Subcutaneous abdominal adipose tissue (tissue), 5 donors: ENCODE measurements at regions not wholly inside any gene's neighbourhood (a gene's known extent, or its start where the extent isn't known, plus 50 kb on each side); places are given as distances from the start of the nearest gene placed in this dataset.
"Not testable (repeated sequence)": the region's sequence is repeated elsewhere in the genome, so short reads cannot be mapped to it uniquely, and the experiment has no call there.

Source experiments
- H3K27ac ChIP-seq: one replicate; pipeline ENCODE4 v1.7.0; 2013; ENCODE audit warnings: low read depth, mild to moderate bottlenecking, inconsistent platforms, low read length, moderate library complexity
- H3K27me3 ChIP-seq, 5 donors: one replicate each; pipeline ENCODE4 v1.7.0; 2013; ENCODE audit warnings: low read length in 5 of 5, inconsistent platforms in 1 of 5; ENCODE audit not compliant: control insufficient read depth in 5 of 5, insufficient read depth in 4 of 5
- H3K36me3 ChIP-seq, 5 donors: one replicate each; pipeline ENCODE4 v1.7.0; 2013; ENCODE audit warnings: low read length in 5 of 5; ENCODE audit not compliant: control insufficient read depth in 5 of 5, insufficient read depth in 5 of 5
- H3K4me1 ChIP-seq, 5 donors: one replicate each; pipeline ENCODE4 v1.7.0; 2013; ENCODE audit warnings: low read length in 5 of 5, mild to moderate bottlenecking in 3 of 5, moderate library complexity in 1 of 5; ENCODE audit not compliant: control insufficient read depth in 5 of 5, insufficient read depth in 5 of 5
- H3K4me3 ChIP-seq, 5 donors: one replicate each; pipeline ENCODE4 v1.7.0; 2013; ENCODE audit warnings: low read length in 5 of 5, low read depth in 1 of 5
- H3K9ac ChIP-seq, 5 donors: one replicate each; pipeline ENCODE4 v1.7.0; 2013; ENCODE audit warnings: low read length in 5 of 5, mild to moderate bottlenecking in 4 of 5, moderate library complexity in 3 of 5
- H3K9me3 ChIP-seq, 5 donors: one replicate each; pipeline ENCODE4 v1.7.0; 2013; ENCODE audit warnings: low read length in 5 of 5; ENCODE audit not compliant: control insufficient read depth in 5 of 5
- donor health status: healthy.
- donor health status: healthy.
- donor health status: healthy.
- donor health status: healthy.
- donor health status: healthy.

DNA sequence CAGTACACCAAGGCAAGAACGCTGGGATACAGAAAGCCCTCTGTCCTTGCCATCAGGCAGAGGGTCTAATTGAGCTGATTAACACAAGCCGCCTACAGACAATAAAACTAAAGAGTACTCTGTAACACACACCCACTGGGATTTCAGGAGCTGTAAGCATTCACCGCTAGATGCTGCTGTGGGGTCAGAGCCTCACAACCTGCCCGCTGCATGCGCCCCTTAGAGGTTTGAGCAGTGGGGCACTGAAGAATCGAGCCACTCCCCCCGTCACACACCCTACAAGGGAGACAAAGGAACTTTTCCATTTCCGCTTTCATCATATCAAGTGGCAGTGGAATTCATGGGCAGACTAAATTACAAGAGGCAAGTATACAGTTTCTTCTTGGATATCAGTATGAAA is 1080.6 kb downstream of the PCDH17 start:
- Histone ChIP-seq H3K9ac (no peak overlapping the region), H3K9me3 (peaks cover 0 to 5% (median 0%) of the 10 kb centered on the region in 5 donors), H3K36me3 (no peaks in the 10 kb centered on the region), H3K4me3 (no peak overlapping the region), H3K27ac (no peak overlapping the region), H3K4me1 (peaks cover 0 to 5% (median 0%) of the 10 kb centered on the region in 5 donors), H3K27me3 (no peaks in the 10 kb centered on the region)

DNA sequence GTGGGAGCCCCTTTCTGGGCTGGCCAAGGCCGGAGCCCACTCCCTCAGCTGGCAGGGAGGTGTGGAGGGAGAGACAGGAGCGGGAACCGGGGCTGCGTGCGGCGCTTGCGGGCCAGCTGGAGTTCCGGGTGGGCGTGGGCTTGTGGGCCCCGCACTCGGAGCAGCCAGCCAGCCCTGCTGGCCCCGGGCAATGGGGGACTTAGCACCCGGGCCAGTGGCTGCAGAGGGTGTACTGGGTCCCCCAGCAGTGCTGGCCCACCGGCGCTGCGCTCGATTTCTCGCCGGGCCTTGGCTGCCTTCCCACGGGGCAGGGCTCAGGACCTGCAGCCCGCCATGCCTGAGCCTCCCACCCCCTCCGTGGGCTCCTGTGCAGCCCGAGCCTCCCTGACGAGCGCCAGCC is 1082.5 kb downstream of the PCDH17 start:
- H3K36me3 ChIP-seq, H3K4me3 ChIP-seq, H3K27me3 ChIP-seq, H3K9me3 ChIP-seq, H3K9ac ChIP-seq, H3K27ac ChIP-seq, H3K4me1 ChIP-seq: not testable (repeated sequence)

DNA sequence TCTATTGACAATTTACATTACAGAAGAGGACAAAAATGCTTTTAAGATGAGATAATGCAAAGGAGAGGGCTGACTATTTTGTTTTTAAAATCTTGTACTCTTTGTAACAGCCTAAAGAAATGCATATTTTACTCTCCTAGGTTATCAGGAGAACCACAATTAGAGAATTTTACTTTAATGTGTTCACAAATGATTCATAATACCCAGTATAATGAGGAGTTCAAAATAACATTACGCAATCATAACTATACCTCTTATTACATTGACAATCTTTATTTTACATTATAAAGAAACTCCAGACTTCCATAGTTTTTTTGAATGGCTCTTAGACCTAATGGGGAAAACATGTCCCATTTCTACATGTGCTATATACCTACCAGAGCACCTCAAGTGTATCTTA is 1089.7 kb downstream of the PCDH17 start:
- no peak overlapping the region for H3K9ac ChIP-seq
- peaks cover 0 to 5% (median 0%) of the 10 kb centered on the region in 5 donors for H3K4me1 ChIP-seq
- H3K4me3 ChIP-seq, result no peak overlapping the region
- no peaks in the 10 kb centered on the region for H3K36me3 ChIP-seq
- no peak overlapping the region for H3K27ac ChIP-seq
- no peaks in the 10 kb centered on the region for H3K27me3 ChIP-seq
- no peaks in the 10 kb centered on the region for H3K9me3 ChIP-seq

DNA sequence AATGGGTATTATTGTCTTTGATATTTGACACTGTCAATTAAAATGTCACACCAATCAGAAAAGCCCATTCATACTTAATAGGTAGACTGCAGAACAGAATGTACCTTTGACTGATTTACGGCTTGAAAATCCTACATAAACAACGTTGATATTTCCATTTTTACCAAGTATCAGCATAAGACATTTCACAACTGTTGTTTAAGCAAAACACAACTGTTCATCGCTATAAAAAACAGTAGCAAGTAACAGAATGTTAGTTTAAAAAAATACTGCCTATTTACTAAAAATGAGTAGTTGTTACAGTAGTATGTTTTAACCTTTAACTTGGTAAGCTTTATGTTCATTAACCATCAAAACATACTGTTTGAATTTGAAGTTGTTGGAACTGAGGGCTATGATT is 1096.6 kb downstream of the PCDH17 start:
- Histone ChIP-seq H3K27me3 (no peaks in the 10 kb centered on the region), H3K4me1 (no peaks in the 10 kb centered on the region), H3K27ac (no peak overlapping the region), H3K9me3 (no peaks in the 10 kb centered on the region), H3K4me3 (no peak overlapping the region), H3K36me3 (no peaks in the 10 kb centered on the region), H3K9ac (no peak overlapping the region)

DNA sequence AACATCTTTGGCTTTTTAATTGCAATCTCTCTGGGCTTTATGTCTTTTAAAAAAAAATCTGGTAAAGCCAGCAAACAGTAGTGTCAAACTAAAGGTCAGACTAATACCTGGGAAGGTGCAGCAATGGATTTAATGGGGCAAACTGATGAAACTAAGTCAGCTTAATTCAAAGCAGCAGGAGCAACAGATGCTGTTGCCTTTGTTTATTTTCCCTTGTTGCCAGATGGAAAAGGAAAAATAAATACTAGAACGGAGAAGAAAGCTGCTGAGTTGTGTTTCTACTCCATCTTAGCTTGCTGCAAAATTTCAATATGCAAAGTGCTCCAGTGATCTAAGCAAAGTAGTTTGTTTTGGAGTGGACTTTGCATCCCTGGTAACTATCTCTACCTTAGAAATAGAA is 1097.8 kb downstream of the PCDH17 start:
- no peak overlapping the region for H3K27ac ChIP-seq

DNA sequence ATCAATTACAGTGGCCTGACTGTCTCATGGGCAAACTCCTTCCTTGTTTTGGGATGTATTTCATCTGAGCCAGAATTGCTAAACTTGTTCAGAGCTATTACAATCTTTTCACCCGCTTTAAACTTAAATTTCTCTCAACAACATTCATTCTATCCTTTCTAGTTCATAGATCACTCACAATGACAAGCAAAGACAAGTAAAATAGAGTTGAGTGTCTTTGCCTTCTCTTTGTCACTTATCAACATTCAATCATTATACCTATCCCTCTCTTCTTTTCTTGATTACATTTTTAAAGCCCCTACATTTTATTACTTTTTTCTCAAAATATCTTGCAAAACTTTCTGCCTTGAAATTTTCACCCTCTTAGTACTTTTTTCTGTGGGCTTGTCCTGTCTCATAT is 1113.1 kb downstream of the PCDH17 start:
- Histone ChIP-seq H3K9me3 (no peaks in the 10 kb centered on the region), H3K27ac (no peak overlapping the region), H3K4me1 (no peaks in the 10 kb centered on the region), H3K36me3 (no peaks in the 10 kb centered on the region), H3K27me3 (no peaks in the 10 kb centered on the region), H3K4me3 (no peak overlapping the region), H3K9ac (no peak overlapping the region)

More for the DNA sequence above, 1097.8 kb downstream of the PCDH17 start:
- H3K4me1 ChIP-seq, result no peaks in the 10 kb centered on the region
- no peaks in the 10 kb centered on the region for H3K36me3 ChIP-seq
- no peaks in the 10 kb centered on the region for H3K27me3 ChIP-seq
- H3K9me3 ChIP-seq, result no peaks in the 10 kb centered on the region
- no peak overlapping the region for H3K4me3 ChIP-seq
- H3K9ac ChIP-seq, result no peak overlapping the region

DNA sequence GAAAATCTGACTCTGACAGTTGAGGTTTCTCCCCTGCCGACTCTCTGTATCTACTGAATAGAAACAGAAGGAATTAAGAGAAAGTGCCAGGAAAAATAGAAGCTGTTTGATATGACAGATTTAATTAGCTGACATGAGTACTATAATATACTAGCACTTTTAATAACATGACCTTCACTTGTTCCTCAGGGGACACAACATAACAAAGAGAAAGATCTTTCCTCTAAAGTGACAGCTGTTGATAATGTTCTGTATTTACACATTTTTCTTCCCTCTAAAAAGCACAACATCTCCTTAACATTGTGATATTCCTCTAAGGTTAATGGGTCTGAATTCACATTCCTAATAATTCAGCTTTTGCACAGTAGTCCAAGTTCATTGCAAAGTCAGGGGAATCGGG is 1136.0 kb downstream of the PCDH17 start:
- Histone ChIP-seq H3K4me3 (no peak overlapping the region), H3K36me3 (no peaks in the 10 kb centered on the region), H3K27ac (no peak overlapping the region), H3K9me3 (no peaks in the 10 kb centered on the region), H3K27me3 (no peaks in the 10 kb centered on the region), H3K4me1 (peaks cover 0 to 4% (median 0%) of the 10 kb centered on the region in 5 donors), H3K9ac (no peak overlapping the region)

DNA sequence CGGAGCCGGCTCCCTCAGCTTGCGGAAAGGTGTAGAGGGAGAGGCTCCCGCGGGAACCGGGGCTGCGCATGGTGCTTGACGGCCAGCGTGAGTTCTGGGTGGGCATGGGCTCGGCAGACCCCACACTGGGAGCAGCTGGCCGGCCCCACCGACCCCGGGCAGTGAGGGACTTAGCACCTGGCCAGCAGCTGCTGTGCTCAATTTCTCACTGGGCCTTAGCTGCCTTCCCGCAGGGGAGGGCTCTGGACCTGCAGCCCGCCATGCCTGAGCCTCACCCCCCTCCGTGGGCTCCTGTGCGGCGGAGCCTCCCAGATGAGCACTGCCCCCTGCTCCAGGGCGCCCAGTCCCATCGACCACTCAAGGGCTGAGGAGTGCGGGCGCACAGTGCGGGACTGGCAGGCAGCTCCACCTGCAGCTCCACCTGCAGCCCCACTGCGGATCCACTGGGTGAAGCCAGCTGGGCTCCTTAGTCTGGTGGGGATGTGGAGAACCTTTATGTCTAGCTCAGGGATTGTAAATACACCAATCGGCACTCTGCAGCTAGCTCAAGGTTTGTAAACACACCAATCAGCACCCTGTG is 1141.8 kb downstream of the PCDH17 start:
- H3K27me3 ChIP-seq, result no peaks in the 10 kb centered on the region
- H3K9ac ChIP-seq, result no peak overlapping the region
- no peaks in the 10 kb centered on the region for H3K4me1 ChIP-seq
- H3K9me3 ChIP-seq, result peaks cover 0 to 5% (median 3%) of the 10 kb centered on the region in 5 donors
- no peak overlapping the region for H3K27ac ChIP-seq
- no peak overlapping the region for H3K4me3 ChIP-seq
- H3K36me3 ChIP-seq, result no peaks in the 10 kb centered on the region

DNA sequence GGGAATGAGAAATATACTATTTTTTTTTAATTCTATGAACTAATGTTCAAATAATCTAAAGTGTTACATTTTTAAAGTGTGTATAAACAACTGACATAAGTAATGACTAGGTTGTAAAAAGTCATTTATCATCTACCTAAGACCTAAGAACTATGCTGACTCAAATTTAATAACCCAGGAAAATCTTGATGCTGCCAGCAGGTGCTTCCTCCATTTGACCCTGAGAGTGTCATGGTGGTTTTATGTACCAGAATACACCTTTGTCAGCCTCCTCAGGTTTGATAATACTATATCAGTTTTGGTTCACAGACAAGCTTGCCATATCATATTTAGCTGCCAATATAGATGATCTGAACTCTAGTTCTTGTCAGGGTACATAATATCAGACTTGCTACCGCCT is 1151.2 kb downstream of the PCDH17 start:
- no peak overlapping the region for H3K4me3 ChIP-seq

DNA sequence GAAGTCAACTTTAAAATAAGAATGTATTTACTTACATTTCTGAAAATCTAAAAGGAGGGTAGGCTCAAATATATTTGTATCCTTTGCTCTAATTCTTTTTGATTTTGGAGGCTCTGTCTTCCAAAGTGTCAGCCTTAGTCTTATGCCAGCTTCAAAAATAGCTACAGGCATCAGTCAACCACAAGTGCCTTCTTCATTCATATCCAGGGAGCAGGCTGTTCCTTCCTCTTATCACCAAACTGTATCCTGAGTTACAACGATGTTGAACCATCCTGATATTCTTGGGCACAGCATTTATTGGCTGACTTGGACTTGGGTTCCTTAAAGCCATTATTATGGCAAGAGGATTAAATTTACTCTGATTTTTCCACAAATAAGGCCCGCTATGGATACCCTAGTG is 1161.3 kb downstream of the PCDH17 start:
- Histone ChIP-seq H3K4me1 (peaks cover 0 to 6% (median 0%) of the 10 kb centered on the region in 5 donors), H3K9ac (no peak overlapping the region), H3K36me3 (no peaks in the 10 kb centered on the region), H3K4me3 (no peak overlapping the region), H3K27me3 (no peaks in the 10 kb centered on the region), H3K27ac (no peak overlapping the region), H3K9me3 (no peaks in the 10 kb centered on the region)

More for the DNA sequence above, 1151.2 kb downstream of the PCDH17 start:
- Histone ChIP-seq H3K9ac (no peak overlapping the region), H3K36me3 (no peaks in the 10 kb centered on the region), H3K27ac (no peak overlapping the region), H3K9me3 (peaks cover 0 to 2% (median 0%) of the 10 kb centered on the region in 5 donors), H3K4me1 (peaks cover 0 to 4% (median 0%) of the 10 kb centered on the region in 5 donors), H3K27me3 (no peaks in the 10 kb centered on the region)

DNA sequence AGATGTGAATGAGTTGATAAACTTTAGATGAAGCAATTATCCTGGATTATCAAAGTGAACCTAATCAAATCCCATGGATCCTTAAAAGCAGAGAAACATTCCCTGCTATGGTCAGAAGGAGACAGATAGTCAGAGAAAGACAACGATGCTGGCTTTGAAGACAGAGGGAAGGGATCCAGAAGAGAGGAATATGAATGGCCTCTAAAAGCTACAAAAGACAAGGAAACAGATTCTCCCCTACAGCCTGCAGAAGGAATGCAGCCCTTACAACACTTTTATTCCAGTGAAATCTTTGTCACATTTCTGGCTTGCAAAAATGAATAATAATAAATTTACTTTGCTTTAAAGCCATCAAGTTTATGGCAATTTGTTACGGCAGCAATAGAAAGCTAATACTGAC is 1164.2 kb downstream of the PCDH17 start:
- no peaks in the 10 kb centered on the region for H3K9me3 ChIP-seq
- H3K9ac ChIP-seq, result no peak overlapping the region
- H3K4me3 ChIP-seq, result no peak overlapping the region
- no peaks in the 10 kb centered on the region for H3K36me3 ChIP-seq
- no peak overlapping the region for H3K27ac ChIP-seq
- peaks cover 0 to 6% (median 0%) of the 10 kb centered on the region in 5 donors for H3K4me1 ChIP-seq
- no peaks in the 10 kb centered on the region for H3K27me3 ChIP-seq
